B cell (primary cell): ENCODE measurements at regions not wholly inside any gene's neighbourhood (a gene's known extent, or its start where the extent isn't known, plus 50 kb on each side); places are given as distances from the start of the nearest gene placed in this dataset.

Experiments
- ATAC-seq: fragments of 200-7000 bp; cut with Tn5 transposase; one replicate; pipeline ENCODE4 v1.10.0; 2021; ENCODE audit warnings: low read depth, mild to moderate bottlenecking, moderate number of reproducible peaks, moderate library complexity
- CTCF ChIA-PET: fragments of 350-600 bp; sonication (Branson Sonifier 250); formaldehyde crosslinking; loops from one replicate; lab custom pipeline; 2021; ENCODE audit warnings: antibody characterized with exemption, inconsistent platforms; lab: Charles Lee
- POLR2A ChIA-PET: fragments of 350-600 bp; sonication (Branson Sonifier 250); formaldehyde crosslinking; loops from one replicate; lab custom pipeline; 2021; ENCODE audit warnings: antibody characterized with exemption; lab: Charles Lee
- DNase-seq: peaks from one replicate; pipeline ENCODE4 v3.0.0; 2013
- H2AFZ ChIP-seq: 2 replicates; pipeline ENCODE4 v1.6.1; 2012; ENCODE audit warnings: mild to moderate bottlenecking, low read depth, low read length; ENCODE audit not compliant: insufficient read depth, poor library complexity, severe bottlenecking
- H3K27ac ChIP-seq, 2 donors: 1 replicate in 1 of 2; 2 replicates in 1 of 2; pipeline ENCODE4 v1.5.1; 2012 to 2013; ENCODE audit warnings: low read length in 2 of 2, mild to moderate bottlenecking in 2 of 2, moderate library complexity in 1 of 2
- H3K27me3 ChIP-seq, 4 experiments: fragments of 200-600 bp in 1 of 4; sonication (generic) in 1 of 4; replicated peaks in 1 of 4; 1 replicate in 2 of 4; 2 replicates in 2 of 4; pipeline versions ENCODE4 v1.6.1 to v1.7.0; 2013 to 2016; ENCODE audit warnings: low read length in 3 of 4, mild to moderate bottlenecking in 2 of 4, mixed read lengths in 1 of 4, moderate library complexity in 1 of 4; ENCODE audit not compliant: insufficient read depth in 4 of 4, control insufficient read depth in 3 of 4; ENCODE audit errors: control extremely low read depth in 1 of 4
- H3K36me3 ChIP-seq, 2 experiments: replicated peaks in 1 of 2; 1 replicate in 1 of 2; 2 replicates in 1 of 2; pipeline versions ENCODE4 v1.6.1 to v1.7.1; 2013; ENCODE audit warnings: low read length in 1 of 2; ENCODE audit not compliant: insufficient read depth in 2 of 2, control insufficient read depth in 1 of 2; ENCODE audit errors: control extremely low read depth in 1 of 2, extremely low read depth in 1 of 2
- H3K4me1 ChIP-seq, 2 donors: fragments of 200-600 bp in 1 of 2; sonication (generic) in 1 of 2; 1 replicate in 1 of 2; 2 replicates in 1 of 2; pipeline versions ENCODE4 v1.5.1 to v1.6.1; 2013 to 2017; ENCODE audit warnings: low read length in 2 of 2; ENCODE audit not compliant: control insufficient read depth in 2 of 2, insufficient read depth in 2 of 2
- H3K4me2 ChIP-seq: replicated peaks from 2 replicates; pipeline ENCODE3; 2012; ENCODE audit warnings: mild to moderate bottlenecking, low read depth, low read length; ENCODE audit not compliant: poor library complexity, severe bottlenecking
- H3K4me3 ChIP-seq, 5 experiments: fragments of 200-600 bp in 1 of 5; sonication (generic) in 1 of 5; 1 replicate in 3 of 5; 2 replicates in 2 of 5; pipeline versions ENCODE4 v1.5.1 to v1.7.0; 2011 to 2016; ENCODE audit warnings: low read length in 4 of 5, mild to moderate bottlenecking in 4 of 5, low read depth in 2 of 5, control low read depth in 1 of 5, moderate library complexity in 1 of 5; ENCODE audit not compliant: insufficient read depth in 1 of 5; ENCODE audit errors: control extremely low read depth in 1 of 5, extremely low read depth in 1 of 5
- H3K79me2 ChIP-seq: fragments of 200-600 bp; sonication (generic); one replicate; pipeline ENCODE4 v1.6.0; 2016; ENCODE audit warnings: low read length; ENCODE audit not compliant: control insufficient read depth, insufficient read depth
- H3K9ac ChIP-seq: fragments of 200-600 bp; sonication (generic); 2 replicates; pipeline ENCODE4 v1.6.1; 2017; ENCODE audit warnings: mild to moderate bottlenecking, low read length, moderate library complexity
- H3K9me3 ChIP-seq, 3 donors: one replicate each; pipeline versions ENCODE4 v1.6.1 to v1.7.1; 2013; ENCODE audit warnings: low read length in 2 of 3; ENCODE audit not compliant: control insufficient read depth in 2 of 3, insufficient read depth in 1 of 3; ENCODE audit errors: control extremely low read depth in 1 of 3
- H4K20me1 ChIP-seq: 2 replicates; pipeline ENCODE4 v1.6.0; 2012; ENCODE audit warnings: mild to moderate bottlenecking, low read length; ENCODE audit not compliant: insufficient read depth, control insufficient read depth, poor library complexity, severe bottlenecking
- H3K27ac Mint-ChIP-seq: one replicate; pipeline ENCODE4 v1.8.0; 2021; ENCODE audit warnings: mixed read lengths
- H3K27me3 Mint-ChIP-seq: one replicate; pipeline ENCODE4 v1.8.0; 2021; ENCODE audit warnings: mixed read lengths
- H3K4me1 Mint-ChIP-seq: one replicate; pipeline ENCODE4 v1.8.0; 2021; ENCODE audit warnings: mixed read lengths
- H3K4me3 Mint-ChIP-seq: one replicate; pipeline ENCODE4 v1.8.0; 2021; ENCODE audit warnings: mixed read lengths
- H3K9me3 Mint-ChIP-seq: one replicate; pipeline ENCODE4 v1.8.0; 2022; ENCODE audit warnings: mixed read lengths; ENCODE audit not compliant: insufficient read depth
- EZH2 ChIP-seq: IDR thresholded peaks from 2 replicates; pipeline ENCODE4 v1.6.1; 2012; ENCODE audit warnings: borderline replicate concordance, low read depth, mild to moderate bottlenecking, moderate library complexity, low read length; ENCODE audit not compliant: insufficient read depth, poor library complexity, severe bottlenecking
- WGBS: methylation state at CpG from one replicate; pipeline ENCODE4 v1.1.5; 2013; ENCODE audit warnings: missing lambda C conversion rate; ENCODE audit not compliant: insufficient coverage; 5-methylcytosine and 5-hydroxymethylcytosine counted together
- intact Hi-C: fragments of 100-400 bp; cut with micrococcal nuclease; formaldehyde crosslinking; loops from one replicate; pipeline ENCODE4 v1.10.0; 2022
- TF ChIP-seq, protein P1 (sequence below): fragments of 200-600 bp; IDR thresholded peaks from one replicate; pipeline ENCODE4 v1.8.0; 2022; ENCODE audit warnings: antibody characterized with exemption, mild to moderate bottlenecking

GRCh38 chr3:159922193-159922840 lies 66.3 kb upstream of the IL12A start:
- Histone ChIP-seq H3K27ac (peak overlapping the region; percentile 55 to 65), H3K79me2 (no peaks in the 10 kb centered on the region), H4K20me1 (no peaks in the 10 kb centered on the region), H3K4me3 (no peak overlapping the region), H3K4me2 (peak overlapping the region; percentile 54), H3K9ac (no peak overlapping the region), H3K9me3 (no peaks in the 10 kb centered on the region), H3K27me3 (no peaks in the 10 kb centered on the region), H2AFZ (peak overlapping the region; percentile 69), H3K4me1 (peaks cover 13 to 26% of the 10 kb centered on the region in 2 donors), H3K36me3 (no peaks in the 10 kb centered on the region)
- intact Hi-C loops: loop anchor here (5.0 kb wide), 1 partner anchor 65 kb away; the partner anchor contains the start of gene IL12A
- TF ChIP-seq EZH2: no peak
- TF ChIP-seq, protein P1, sequence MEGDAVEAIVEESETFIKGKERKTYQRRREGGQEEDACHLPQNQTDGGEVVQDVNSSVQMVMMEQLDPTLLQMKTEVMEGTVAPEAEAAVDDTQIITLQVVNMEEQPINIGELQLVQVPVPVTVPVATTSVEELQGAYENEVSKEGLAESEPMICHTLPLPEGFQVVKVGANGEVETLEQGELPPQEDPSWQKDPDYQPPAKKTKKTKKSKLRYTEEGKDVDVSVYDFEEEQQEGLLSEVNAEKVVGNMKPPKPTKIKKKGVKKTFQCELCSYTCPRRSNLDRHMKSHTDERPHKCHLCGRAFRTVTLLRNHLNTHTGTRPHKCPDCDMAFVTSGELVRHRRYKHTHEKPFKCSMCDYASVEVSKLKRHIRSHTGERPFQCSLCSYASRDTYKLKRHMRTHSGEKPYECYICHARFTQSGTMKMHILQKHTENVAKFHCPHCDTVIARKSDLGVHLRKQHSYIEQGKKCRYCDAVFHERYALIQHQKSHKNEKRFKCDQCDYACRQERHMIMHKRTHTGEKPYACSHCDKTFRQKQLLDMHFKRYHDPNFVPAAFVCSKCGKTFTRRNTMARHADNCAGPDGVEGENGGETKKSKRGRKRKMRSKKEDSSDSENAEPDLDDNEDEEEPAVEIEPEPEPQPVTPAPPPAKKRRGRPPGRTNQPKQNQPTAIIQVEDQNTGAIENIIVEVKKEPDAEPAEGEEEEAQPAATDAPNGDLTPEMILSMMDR: no peak
- ATAC-seq (no peak), DNase-seq (no peak)
- H3K9me3 Mint-ChIP-seq: no peaks in the 10 kb centered on the region
- peaks cover 35% of the 10 kb centered on the region for H3K4me1 Mint-ChIP-seq
- H3K4me3 Mint-ChIP-seq: no peak overlapping the region
- H3K27me3 Mint-ChIP-seq: no peaks in the 10 kb centered on the region
- ChIA-PET POLR2A (no interaction called here), CTCF (interaction anchor here (0.5 to 2.7 kb wide), 10 partner anchors 17 to 480 kb away, joined by 3 to 15 read pairs (median 3); partner anchors contain the start of genes IFT80, IL12A and SMC4)
- 86% methylated on average over 1 of the region's 4 CpGs for WGBS
- peak overlapping the region; percentile 74 for H3K27ac Mint-ChIP-seq

DNA sequence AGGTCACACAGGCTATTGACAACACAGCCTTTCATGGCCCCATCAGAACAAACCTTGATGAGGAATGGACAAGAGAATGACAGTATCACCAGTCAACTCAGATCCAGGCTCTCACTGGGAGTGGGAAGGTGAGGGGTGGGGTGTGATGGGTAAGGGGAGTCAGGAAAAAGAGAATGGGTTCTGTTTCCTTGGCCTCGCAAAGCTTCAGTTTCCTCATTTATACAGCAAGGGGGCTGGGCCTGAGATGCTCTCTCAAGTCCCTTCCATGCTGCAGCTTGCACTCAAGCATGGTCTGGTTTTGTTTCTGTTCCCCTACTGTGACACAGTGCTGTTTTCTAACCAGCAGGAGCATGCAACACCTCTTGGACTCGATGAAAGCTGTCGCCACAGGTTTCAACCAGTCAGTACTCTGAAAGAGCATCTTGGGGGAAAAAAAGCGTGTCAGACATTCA lies 65.7 kb upstream of the IL12A start:
- H3K4me1 Mint-ChIP-seq: peaks cover 35% of the 10 kb centered on the region
- H3K36me3 ChIP-seq: no peaks in the 10 kb centered on the region
- peak overlapping the region; percentile 54 for H3K4me2 ChIP-seq
- H3K79me2 ChIP-seq: no peaks in the 10 kb centered on the region
- H3K4me1 ChIP-seq: peaks cover 13 to 26% of the 10 kb centered on the region in 2 donors
- H3K9me3 Mint-ChIP-seq: no peaks in the 10 kb centered on the region
- ChIA-PET CTCF (interaction anchor here (0.6 to 2.7 kb wide), 11 partner anchors 18 to 479 kb away, joined by 3 to 15 read pairs (median 3); partner anchors contain the start of genes IFT80, IL12A and SMC4), POLR2A (no interaction called here)
- peak overlapping the region; percentile 55 to 65 for H3K27ac ChIP-seq
- WGBS: 0% methylated on average over 2 of the region's 4 CpGs
- H2AFZ ChIP-seq: peak overlapping the region; percentile 69
- H3K4me3 Mint-ChIP-seq: peak overlapping the region; percentile 55
- H3K27ac Mint-ChIP-seq: peak overlapping the region; percentile 74
- intact Hi-C loops: loop anchor here (5.0 kb wide), 1 partner anchor 64 kb away; the partner anchor contains the start of gene IL12A
- no peak overlapping the region for H3K9ac ChIP-seq
- H4K20me1 ChIP-seq: no peaks in the 10 kb centered on the region
- DNase-seq (peak; percentile 74), ATAC-seq (peak; percentile 97)
- no peaks in the 10 kb centered on the region for H3K9me3 ChIP-seq
- H3K4me3 ChIP-seq: no peak overlapping the region
- no peaks in the 10 kb centered on the region for H3K27me3 Mint-ChIP-seq
- TF ChIP-seq EZH2: no peak
- TF ChIP-seq, protein P1: no peak
- H3K27me3 ChIP-seq: no peaks in the 10 kb centered on the region
